ENCODE measurements at regions not wholly inside any gene's neighbourhood (a gene's known extent, or its start where the extent isn't known, plus 50 kb on each side); places are given as distances from the start of the nearest gene placed in this dataset.

GRCh38 chr20:22501566-22502344, 82.6 kb downstream of the FOXA2 start:
- TF ChIP-seq POLR2A (IDR thresholded peaks at IDR 0.05) (no peak), CTCF (IDR thresholded peaks at IDR 0.05) (no peak)
